Adrenal gland (tissue), 5 donors: ENCODE measurements at regions not wholly inside any gene's neighbourhood (a gene's known extent, or its start where the extent isn't known, plus 50 kb on each side); places are given as distances from the start of the nearest gene placed in this dataset.

Experiments used
- POLR2A ChIP-seq, 2 donors: fragments of 450-650 bp; IDR thresholded peaks; one replicate each; pipeline ENCODE4 v1.6.1; 2017; ENCODE audit warnings: antibody characterized with exemption in 2 of 2, mild to moderate bottlenecking in 2 of 2, moderate library complexity in 1 of 2
- TF ChIP-seq, protein P1 (sequence below), 6 experiments: fragments of 450-650 bp in 4 of 6; fragments of 200-600 bp in 2 of 6; sonication (generic) in 1 of 6; IDR thresholded peaks; 1 replicate in 5 of 6; 2 replicates in 1 of 6; pipeline versions ENCODE4 v1.5.1 to v1.8.0; 2016 to 2021; ENCODE audit warnings: antibody characterized with exemption in 6 of 6, mild to moderate bottlenecking in 2 of 6, moderate library complexity in 1 of 6
- donor health status: DM: no; HTN: no; CAD: no.

DNA sequence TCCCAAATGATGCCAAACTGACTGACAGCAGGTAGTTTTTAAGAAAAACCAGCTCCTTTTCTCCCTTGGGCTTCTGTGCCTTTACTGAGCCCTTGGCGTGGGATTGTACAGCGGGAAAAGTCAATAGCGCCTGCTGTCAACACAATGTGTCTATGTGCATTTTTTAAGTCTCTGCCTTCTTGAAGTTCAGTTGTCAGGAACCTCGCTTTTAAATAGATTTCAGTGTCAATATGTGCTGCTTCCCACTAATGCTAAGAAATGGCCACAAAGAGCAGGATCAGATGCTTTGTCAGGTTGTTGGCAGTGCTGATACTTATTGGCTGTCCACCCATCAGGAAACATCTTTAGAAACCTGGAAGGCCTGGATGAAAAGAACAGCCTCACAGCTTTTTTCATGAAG, 424.4 kb downstream of the C3orf38 start:
- TF ChIP-seq, protein P1, sequence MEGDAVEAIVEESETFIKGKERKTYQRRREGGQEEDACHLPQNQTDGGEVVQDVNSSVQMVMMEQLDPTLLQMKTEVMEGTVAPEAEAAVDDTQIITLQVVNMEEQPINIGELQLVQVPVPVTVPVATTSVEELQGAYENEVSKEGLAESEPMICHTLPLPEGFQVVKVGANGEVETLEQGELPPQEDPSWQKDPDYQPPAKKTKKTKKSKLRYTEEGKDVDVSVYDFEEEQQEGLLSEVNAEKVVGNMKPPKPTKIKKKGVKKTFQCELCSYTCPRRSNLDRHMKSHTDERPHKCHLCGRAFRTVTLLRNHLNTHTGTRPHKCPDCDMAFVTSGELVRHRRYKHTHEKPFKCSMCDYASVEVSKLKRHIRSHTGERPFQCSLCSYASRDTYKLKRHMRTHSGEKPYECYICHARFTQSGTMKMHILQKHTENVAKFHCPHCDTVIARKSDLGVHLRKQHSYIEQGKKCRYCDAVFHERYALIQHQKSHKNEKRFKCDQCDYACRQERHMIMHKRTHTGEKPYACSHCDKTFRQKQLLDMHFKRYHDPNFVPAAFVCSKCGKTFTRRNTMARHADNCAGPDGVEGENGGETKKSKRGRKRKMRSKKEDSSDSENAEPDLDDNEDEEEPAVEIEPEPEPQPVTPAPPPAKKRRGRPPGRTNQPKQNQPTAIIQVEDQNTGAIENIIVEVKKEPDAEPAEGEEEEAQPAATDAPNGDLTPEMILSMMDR (IDR thresholded peaks at IDR 0.05) = no peak
- no peak for TF ChIP-seq POLR2A (IDR thresholded peaks at IDR 0.05)
